HEK293 (cell line): ENCODE measurements at regions not wholly inside any gene's neighbourhood (a gene's known extent, or its start where the extent isn't known, plus 50 kb on each side); places are given as distances from the start of the nearest gene placed in this dataset.

Source experiments
- BCL11A ChIP-seq: fragments of 450-650 bp; formaldehyde crosslinking; IDR thresholded peaks from 2 replicates; pipeline ENCODE4 v1.5.1; 2016; ENCODE audit warnings: low read depth, missing biosample characterization, missing genetic modification characterization
- CTCF ChIP-seq: fragments of 450-650 bp; formaldehyde crosslinking; IDR thresholded peaks from 2 replicates; pipeline ENCODE4 v1.5.1; 2016; ENCODE audit warnings: missing biosample characterization, missing genetic modification characterization

DNA sequence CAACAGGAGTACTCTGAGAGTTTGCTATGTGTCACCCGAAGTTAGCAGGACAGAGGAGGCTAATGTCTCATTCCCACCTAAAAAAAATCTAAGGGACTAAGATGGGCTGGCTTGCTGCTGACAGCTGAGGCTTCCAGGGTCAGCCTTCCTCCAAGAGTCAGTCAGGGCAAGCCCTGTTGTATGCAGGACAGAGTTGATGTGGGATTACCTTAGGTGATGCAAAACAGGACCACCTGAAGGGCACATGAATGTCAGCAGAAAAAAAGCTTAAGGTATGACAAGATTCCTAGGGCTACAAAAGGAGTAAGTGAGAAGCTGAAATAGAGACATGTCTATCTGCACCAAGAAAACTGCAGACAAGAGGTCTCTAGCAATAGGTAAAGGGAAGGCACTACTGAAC, 151.5 kb downstream of the NHLRC3 start:
- TF ChIP-seq CTCF (no peak), BCL11A (tag by site-specific recombination) (no peak)
